Ishikawa (cell line): ENCODE measurements at regions not wholly inside any gene's neighbourhood (a gene's known extent, or its start where the extent isn't known, plus 50 kb on each side); places are given as distances from the start of the nearest gene placed in this dataset.

Experiments
- CEBPB ChIP-seq: IDR thresholded peaks from 2 replicates; pipeline ENCODE4 v1.6.1; 2012
- CREB1 ChIP-seq: IDR thresholded peaks from 2 replicates; pipeline ENCODE4 v1.6.1; 2012; ENCODE audit warnings: low read depth
- EGR1 ChIP-seq: IDR thresholded peaks from 2 replicates; pipeline ENCODE4 v1.6.1; 2012
- EP300 ChIP-seq: IDR thresholded peaks from 2 replicates; pipeline ENCODE4 v1.6.1; 2012; ENCODE audit warnings: borderline replicate concordance
- FOXM1 ChIP-seq: IDR thresholded peaks from 2 replicates; pipeline ENCODE4 v1.6.1; 2012; ENCODE audit warnings: low read depth, borderline replicate concordance
- MAX ChIP-seq: IDR thresholded peaks from 2 replicates; pipeline ENCODE4 v1.6.1; 2012
- NFIC ChIP-seq: IDR thresholded peaks from 2 replicates; pipeline ENCODE4 v1.6.1; 2012
- RAD21 ChIP-seq: IDR thresholded peaks from 2 replicates; pipeline ENCODE4 v1.6.1; 2012; ENCODE audit warnings: low read depth
- TAF1 ChIP-seq: IDR thresholded peaks from 2 replicates; pipeline ENCODE4 v1.6.1; 2012; ENCODE audit warnings: low read depth, mild to moderate bottlenecking
- TCF12 ChIP-seq: IDR thresholded peaks from 2 replicates; pipeline ENCODE4 v1.6.1; 2012; ENCODE audit warnings: low read depth
- TEAD4 ChIP-seq: IDR thresholded peaks from 2 replicates; pipeline ENCODE4 v1.6.1; 2012
- YY1 ChIP-seq: IDR thresholded peaks from 2 replicates; pipeline ENCODE4 v1.6.1; 2012; ENCODE audit warnings: low read depth
- ZBTB7A ChIP-seq: IDR thresholded peaks from 2 replicates; pipeline ENCODE4 v1.6.1; 2012; ENCODE audit warnings: low read depth
- TF ChIP-seq, protein P1 (sequence below): IDR thresholded peaks from 2 replicates; pipeline ENCODE4 v1.6.1; 2012; ENCODE audit warnings: low read depth, mild to moderate bottlenecking
- TF ChIP-seq, protein P2 (sequence below): IDR thresholded peaks from 2 replicates; pipeline ENCODE4 v1.6.1; 2012

DNA sequence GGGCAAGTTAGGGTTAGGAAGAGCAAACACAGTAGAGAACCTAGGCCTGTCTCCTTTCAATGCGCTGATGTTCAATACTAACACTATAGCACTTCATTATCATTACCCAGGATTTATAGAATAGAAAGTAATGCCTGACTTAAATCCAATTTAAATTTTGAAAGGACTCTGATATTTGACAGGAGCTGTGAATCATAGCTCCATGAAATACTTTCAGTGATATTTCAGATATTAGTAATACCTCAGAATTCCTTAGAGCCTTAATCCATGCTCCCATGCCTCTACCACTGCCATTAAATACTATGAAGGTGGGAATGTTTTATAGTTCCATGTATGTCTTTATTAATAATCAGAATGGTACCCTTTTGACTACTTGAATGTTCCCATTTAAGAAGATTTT lies 530.2 kb downstream of the BCKDHB start:
- no peak for TF ChIP-seq TAF1

- TF ChIP-seq EP300 (no peak), NFIC (no peak), CREB1 (no peak)
These were observed 526.9 kb downstream of the BCKDHB start for GRCh38 chr6:80633412-80633811.

DNA sequence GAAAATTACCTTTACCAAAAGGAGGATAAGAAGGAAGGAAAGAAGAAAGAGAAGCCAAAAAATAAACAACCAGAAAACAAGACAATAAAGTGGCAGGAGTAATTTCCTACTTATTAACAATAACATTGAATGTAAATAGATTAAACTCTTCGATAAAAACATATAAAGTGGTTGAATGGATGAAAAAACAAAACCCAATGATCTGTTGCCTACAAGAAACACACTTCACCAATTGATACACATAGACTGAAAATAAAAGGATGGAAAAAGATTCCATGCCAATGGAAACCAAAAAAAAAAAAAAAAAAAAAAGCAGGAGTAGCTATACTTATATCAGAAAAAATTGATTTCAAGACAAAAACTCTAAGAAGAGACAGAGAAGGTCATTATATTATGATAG lies 518.9 kb downstream of the BCKDHB start:
- TF ChIP-seq RAD21, result no peak
- TF ChIP-seq, protein P1, sequence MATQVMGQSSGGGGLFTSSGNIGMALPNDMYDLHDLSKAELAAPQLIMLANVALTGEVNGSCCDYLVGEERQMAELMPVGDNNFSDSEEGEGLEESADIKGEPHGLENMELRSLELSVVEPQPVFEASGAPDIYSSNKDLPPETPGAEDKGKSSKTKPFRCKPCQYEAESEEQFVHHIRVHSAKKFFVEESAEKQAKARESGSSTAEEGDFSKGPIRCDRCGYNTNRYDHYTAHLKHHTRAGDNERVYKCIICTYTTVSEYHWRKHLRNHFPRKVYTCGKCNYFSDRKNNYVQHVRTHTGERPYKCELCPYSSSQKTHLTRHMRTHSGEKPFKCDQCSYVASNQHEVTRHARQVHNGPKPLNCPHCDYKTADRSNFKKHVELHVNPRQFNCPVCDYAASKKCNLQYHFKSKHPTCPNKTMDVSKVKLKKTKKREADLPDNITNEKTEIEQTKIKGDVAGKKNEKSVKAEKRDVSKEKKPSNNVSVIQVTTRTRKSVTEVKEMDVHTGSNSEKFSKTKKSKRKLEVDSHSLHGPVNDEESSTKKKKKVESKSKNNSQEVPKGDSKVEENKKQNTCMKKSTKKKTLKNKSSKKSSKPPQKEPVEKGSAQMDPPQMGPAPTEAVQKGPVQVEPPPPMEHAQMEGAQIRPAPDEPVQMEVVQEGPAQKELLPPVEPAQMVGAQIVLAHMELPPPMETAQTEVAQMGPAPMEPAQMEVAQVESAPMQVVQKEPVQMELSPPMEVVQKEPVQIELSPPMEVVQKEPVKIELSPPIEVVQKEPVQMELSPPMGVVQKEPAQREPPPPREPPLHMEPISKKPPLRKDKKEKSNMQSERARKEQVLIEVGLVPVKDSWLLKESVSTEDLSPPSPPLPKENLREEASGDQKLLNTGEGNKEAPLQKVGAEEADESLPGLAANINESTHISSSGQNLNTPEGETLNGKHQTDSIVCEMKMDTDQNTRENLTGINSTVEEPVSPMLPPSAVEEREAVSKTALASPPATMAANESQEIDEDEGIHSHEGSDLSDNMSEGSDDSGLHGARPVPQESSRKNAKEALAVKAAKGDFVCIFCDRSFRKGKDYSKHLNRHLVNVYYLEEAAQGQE, result no peak
- TF ChIP-seq EP300, result no peak
- no peak for TF ChIP-seq ZBTB7A
- no peak for TF ChIP-seq TAF1
- TF ChIP-seq CREB1, result no peak
- TF ChIP-seq YY1, result no peak

- no peak for TF ChIP-seq CEBPB
- no peak for TF ChIP-seq NFIC
- TF ChIP-seq FOXM1, result no peak
- TF ChIP-seq RAD21, result no peak
- no peak for TF ChIP-seq TEAD4
- TF ChIP-seq CREB1, result no peak
- TF ChIP-seq, protein P1, result no peak
- TF ChIP-seq, protein P2, sequence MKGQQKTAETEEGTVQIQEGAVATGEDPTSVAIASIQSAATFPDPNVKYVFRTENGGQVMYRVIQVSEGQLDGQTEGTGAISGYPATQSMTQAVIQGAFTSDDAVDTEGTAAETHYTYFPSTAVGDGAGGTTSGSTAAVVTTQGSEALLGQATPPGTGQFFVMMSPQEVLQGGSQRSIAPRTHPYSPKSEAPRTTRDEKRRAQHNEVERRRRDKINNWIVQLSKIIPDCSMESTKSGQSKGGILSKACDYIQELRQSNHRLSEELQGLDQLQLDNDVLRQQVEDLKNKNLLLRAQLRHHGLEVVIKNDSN, result no peak
- TF ChIP-seq MAX, result no peak
- TF ChIP-seq TCF12, result no peak
- no peak for TF ChIP-seq YY1
- TF ChIP-seq TAF1, result no peak
- no peak for TF ChIP-seq EGR1
- TF ChIP-seq ZBTB7A, result no peak
- no peak for TF ChIP-seq EP300
These were observed 516.8 kb downstream of the BCKDHB start for GRCh38 chr6:80623066-80623815.

GRCh38 chr6:80622641-80623040 lies 516.2 kb downstream of the BCKDHB start:
- TF ChIP-seq TAF1, result no peak
- TF ChIP-seq, protein P2, result no peak
- no peak for TF ChIP-seq MAX
- TF ChIP-seq CEBPB, result no peak
- TF ChIP-seq FOXM1, result no peak
- no peak for TF ChIP-seq ZBTB7A
- TF ChIP-seq CREB1, result no peak
- TF ChIP-seq TEAD4, result no peak
- no peak for TF ChIP-seq YY1
- TF ChIP-seq EGR1, result no peak
- TF ChIP-seq, protein P1, result no peak
- no peak for TF ChIP-seq EP300
